ENCODE measurements at regions not wholly inside any gene's neighbourhood (a gene's known extent, or its start where the extent isn't known, plus 50 kb on each side); places are given as distances from the start of the nearest gene placed in this dataset.
"Not testable (repeated sequence)": the region's sequence is repeated elsewhere in the genome, so short reads cannot be mapped to it uniquely, and the experiment has no call there.

- Histone ChIP-seq H3K27ac (no peak overlapping the region), H3K27me3 (replicated peaks) (no peaks in the 10 kb centered on the region), H3K4me3 (ENCODE audit: low read depth, low read length) (no peak overlapping the region), H3K36me3 (replicated peaks) (no peaks in the 10 kb centered on the region)
- TF ChIP-seq CTCF (IDR thresholded peaks at IDR 0.05; ENCODE audit: low read depth, low read length, missing control alignments), result no peak
- DNase-seq, result no peak
- in situ Hi-C loops (cut with HindIII; ENCODE audit: low pct_ligation_motif_present, low sequenced_read_pairs), result no loop called here
These were observed 168.2 kb downstream of the TGFB2 start for GRCh38 chr1:218513328-218513727.

GRCh38 chr1:218514689-218515088 lies 169.6 kb downstream of the TGFB2 start:
- DNase-seq, result no peak
- H3K4me3 ChIP-seq (ENCODE audit: low read depth, low read length), result no peak overlapping the region
- no peak overlapping the region for H3K27ac ChIP-seq
- no peaks in the 10 kb centered on the region for H3K27me3 ChIP-seq (replicated peaks)
- no peaks in the 10 kb centered on the region for H3K36me3 ChIP-seq (replicated peaks)
- no peak for TF ChIP-seq CTCF (IDR thresholded peaks at IDR 0.05; ENCODE audit: low read depth, low read length, missing control alignments)
- in situ Hi-C loops (cut with HindIII; ENCODE audit: low pct_ligation_motif_present, low sequenced_read_pairs), result no loop called here

- no peaks in the 10 kb centered on the region for H3K36me3 ChIP-seq (replicated peaks)
- TF ChIP-seq CTCF (IDR thresholded peaks at IDR 0.05; ENCODE audit: low read depth, low read length, missing control alignments), result no peak
- no peak overlapping the region for H3K4me3 ChIP-seq (ENCODE audit: low read depth, low read length)
- in situ Hi-C loops (cut with HindIII; ENCODE audit: low pct_ligation_motif_present, low sequenced_read_pairs), result no loop called here
- no peak overlapping the region for H3K27ac ChIP-seq
- DNase-seq, result no peak
- no peaks in the 10 kb centered on the region for H3K27me3 ChIP-seq (replicated peaks)
These were observed 171.4 kb downstream of the TGFB2 start for GRCh38 chr1:218516526-218516925.

DNA sequence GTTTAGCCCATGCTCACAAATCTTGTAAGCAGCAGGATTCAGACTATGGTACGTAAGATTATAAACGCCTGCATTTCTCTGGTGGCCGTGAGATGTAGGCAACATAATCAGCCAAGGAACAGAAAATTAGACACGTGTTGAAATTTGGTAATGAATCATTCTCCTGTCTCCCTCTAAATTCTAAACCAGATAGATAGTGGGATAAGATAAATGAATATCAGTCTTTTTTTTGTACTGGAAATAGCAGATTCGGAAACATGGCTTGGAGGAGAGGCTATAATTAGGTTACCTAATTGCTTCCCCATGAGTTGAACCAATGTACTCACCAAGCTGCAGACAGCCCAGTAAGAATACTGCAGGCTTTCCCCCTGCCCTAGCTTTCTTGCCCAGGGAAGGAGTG lies 172.3 kb downstream of the TGFB2 start:
- Histone ChIP-seq H3K4me3 (ENCODE audit: low read depth, low read length) (no peak overlapping the region), H3K36me3 (replicated peaks) (no peaks in the 10 kb centered on the region), H3K27me3 (replicated peaks) (no peaks in the 10 kb centered on the region), H3K27ac (no peak overlapping the region)
- no peak for TF ChIP-seq CTCF (IDR thresholded peaks at IDR 0.05; ENCODE audit: low read depth, low read length, missing control alignments)
- DNase-seq, result no peak
- in situ Hi-C loops (cut with HindIII; ENCODE audit: low pct_ligation_motif_present, low sequenced_read_pairs), result no loop called here

- Histone ChIP-seq H3K36me3 (replicated peaks) (no peaks in the 10 kb centered on the region), H3K27me3 (replicated peaks) (no peaks in the 10 kb centered on the region), H3K4me3 (ENCODE audit: low read depth, low read length) (no peak overlapping the region), H3K27ac (no peak overlapping the region)
- TF ChIP-seq CTCF (IDR thresholded peaks at IDR 0.05; ENCODE audit: low read depth, low read length, missing control alignments), result no peak
- DNase-seq, result no peak
- in situ Hi-C loops (cut with HindIII; ENCODE audit: low pct_ligation_motif_present, low sequenced_read_pairs), result no loop called here
These were observed 173.1 kb downstream of the TGFB2 start for GRCh38 chr1:218518216-218518740.

GRCh38 chr1:218520646-218521045 lies 175.5 kb downstream of the TGFB2 start:
- H3K4me3 ChIP-seq (ENCODE audit: low read depth, low read length); DNase-seq; H3K27me3 ChIP-seq (replicated peaks); H3K27ac ChIP-seq; in situ Hi-C loops (cut with HindIII; ENCODE audit: low pct_ligation_motif_present, low sequenced_read_pairs); H3K36me3 ChIP-seq (replicated peaks): not testable (repeated sequence)
